ACC112 (cell line): ENCODE measurements at regions not wholly inside any gene's neighbourhood (a gene's known extent, or its start where the extent isn't known, plus 50 kb on each side); places are given as distances from the start of the nearest gene placed in this dataset.

Source experiments
- H2AFZ ChIP-seq: fragments of 200-600 bp; sonication (generic); one replicate; pipeline ENCODE4 v1.6.0; 2017; ENCODE audit warnings: antibody characterized with exemption, low read length; ENCODE audit not compliant: unreplicated experiment
- H3K27ac ChIP-seq: fragments of 200-600 bp; sonication (generic); 2 replicates; pipeline ENCODE4 v1.5.1; 2014; ENCODE audit warnings: low read depth, mild to moderate bottlenecking, antibody characterized with exemption, low read length, moderate library complexity
- H3K27me3 ChIP-seq: fragments of 200-600 bp; sonication (generic); 2 replicates; pipeline ENCODE4 v1.6.1; 2014; ENCODE audit warnings: mild to moderate bottlenecking, antibody characterized with exemption, low read length, moderate library complexity, mixed read lengths; ENCODE audit not compliant: insufficient read depth
- H3K36me3 ChIP-seq: fragments of 200-600 bp; sonication (generic); 2 replicates; pipeline ENCODE4 v1.6.1; 2016; ENCODE audit warnings: mild to moderate bottlenecking, antibody characterized with exemption, low read length, moderate library complexity, mixed read lengths; ENCODE audit not compliant: insufficient read depth
- H3K4me1 ChIP-seq: fragments of 200-600 bp; sonication (generic); one replicate; pipeline ENCODE4 v1.6.1; 2016; ENCODE audit warnings: low read length, mixed read lengths; ENCODE audit not compliant: insufficient read depth, unreplicated experiment, control insufficient read depth
- H3K4me3 ChIP-seq: fragments of 200-600 bp; sonication (generic); 2 replicates; pipeline ENCODE4 v1.5.1; 2014; ENCODE audit warnings: mild to moderate bottlenecking, low read depth, low read length
- H3K79me2 ChIP-seq: fragments of 200-600 bp; sonication (generic); one replicate; pipeline ENCODE4 v1.6.0; 2016; ENCODE audit warnings: low read length; ENCODE audit not compliant: control insufficient read depth, unreplicated experiment, insufficient read depth

DNA sequence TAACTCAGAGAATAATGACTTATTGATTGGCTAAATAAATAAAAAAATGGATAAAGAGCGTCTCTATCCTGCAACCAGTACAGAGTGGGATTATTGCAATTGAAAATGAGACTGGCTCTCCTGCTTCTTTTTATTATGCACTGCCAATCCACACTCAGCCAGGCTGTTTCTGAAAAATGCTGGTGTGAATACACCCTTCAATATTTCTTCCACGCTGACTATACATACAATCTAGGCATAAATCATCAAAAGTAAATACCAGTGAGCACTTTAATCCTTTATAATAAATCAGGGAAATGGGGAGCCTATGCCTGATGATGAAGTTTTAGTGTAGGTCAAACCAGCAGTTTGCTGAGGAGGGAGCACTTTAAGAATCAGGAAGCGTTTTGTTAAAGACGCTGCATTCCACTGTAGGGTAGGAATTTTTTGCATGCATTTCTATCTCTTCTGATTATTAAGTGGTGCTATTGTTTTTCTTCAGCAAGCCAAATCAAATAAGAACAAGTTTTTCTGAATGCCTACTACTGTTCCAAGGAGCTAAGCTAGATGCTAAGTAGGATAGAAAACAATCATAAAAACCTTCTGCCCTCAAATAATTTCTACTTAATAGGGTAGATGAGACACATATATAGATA, 781.5 kb downstream of the TBL1XR1 start:
- no peaks in the 10 kb centered on the region for H3K79me2 ChIP-seq
- no peaks in the 10 kb centered on the region for H3K36me3 ChIP-seq
- no peaks in the 10 kb centered on the region for H3K27me3 ChIP-seq
- no peak overlapping the region for H2AFZ ChIP-seq
- H3K27ac ChIP-seq, result no peak overlapping the region
- H3K4me1 ChIP-seq, result no peaks in the 10 kb centered on the region
- no peak overlapping the region for H3K4me3 ChIP-seq

DNA sequence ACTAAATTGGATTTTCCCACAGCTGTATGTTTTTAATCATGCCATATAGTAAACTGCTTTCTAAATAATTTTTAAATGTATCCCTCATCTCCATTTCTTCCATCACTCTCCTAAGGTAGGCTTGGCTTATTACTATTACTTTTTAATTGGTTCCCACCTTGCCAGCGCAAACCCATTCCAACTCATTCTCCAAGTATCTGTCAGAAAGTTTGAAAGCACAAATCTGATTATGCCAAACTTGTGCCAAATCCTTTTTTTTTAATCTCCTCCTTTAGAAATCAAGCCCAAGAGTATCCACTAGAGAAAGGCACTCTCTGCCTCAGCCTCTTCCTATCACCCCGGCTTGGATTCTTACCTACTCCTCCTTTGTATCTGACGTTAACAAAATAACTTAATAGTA, 784.5 kb downstream of the TBL1XR1 start:
- Histone ChIP-seq H2AFZ (no peak overlapping the region), H3K27me3 (no peaks in the 10 kb centered on the region), H3K79me2 (no peaks in the 10 kb centered on the region), H3K27ac (no peak overlapping the region), H3K36me3 (no peaks in the 10 kb centered on the region), H3K4me3 (no peak overlapping the region), H3K4me1 (no peaks in the 10 kb centered on the region)

- Histone ChIP-seq H3K4me3 (no peak overlapping the region), H3K4me1 (no peaks in the 10 kb centered on the region), H3K27ac (no peak overlapping the region), H2AFZ (no peak overlapping the region), H3K36me3 (no peaks in the 10 kb centered on the region), H3K27me3 (no peaks in the 10 kb centered on the region), H3K79me2 (no peaks in the 10 kb centered on the region)
Measured at GRCh38 chr3:176403531-176403930, 793.8 kb downstream of the TBL1XR1 start.

DNA sequence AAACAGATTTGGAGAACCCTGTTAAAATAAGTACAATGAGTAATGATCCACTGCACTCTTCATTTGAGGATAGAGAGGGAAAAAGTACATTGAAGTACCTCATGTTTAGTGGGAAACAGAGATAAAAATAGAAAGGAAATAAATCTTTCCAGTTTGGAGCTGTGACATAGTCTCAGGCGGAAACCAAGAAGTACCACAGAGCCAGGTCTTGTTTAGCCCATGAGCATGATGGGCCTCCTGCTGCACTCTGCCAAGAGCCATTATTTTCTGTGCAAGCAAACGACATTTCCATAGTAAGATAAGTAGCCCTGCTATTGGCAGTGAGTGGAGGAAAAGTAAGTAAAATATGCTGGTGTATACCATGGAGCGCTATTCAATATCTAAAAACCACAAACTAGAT, 796.1 kb downstream of the TBL1XR1 start:
- Histone ChIP-seq H3K4me1 (no peaks in the 10 kb centered on the region), H3K27ac (no peak overlapping the region), H3K79me2 (no peaks in the 10 kb centered on the region), H3K36me3 (no peaks in the 10 kb centered on the region), H3K27me3 (no peaks in the 10 kb centered on the region), H3K4me3 (no peak overlapping the region), H2AFZ (no peak overlapping the region)

GRCh38 chr3:176399193-176399592, 798.1 kb downstream of the TBL1XR1 start:
- Histone ChIP-seq H3K27ac (no peak overlapping the region), H3K27me3 (no peaks in the 10 kb centered on the region), H3K79me2 (no peaks in the 10 kb centered on the region), H3K36me3 (no peaks in the 10 kb centered on the region), H3K4me3 (no peak overlapping the region), H2AFZ (no peak overlapping the region), H3K4me1 (no peaks in the 10 kb centered on the region)

GRCh38 chr3:176395240-176395639, 802.0 kb downstream of the TBL1XR1 start:
- no peaks in the 10 kb centered on the region for H3K79me2 ChIP-seq
- no peaks in the 10 kb centered on the region for H3K4me1 ChIP-seq
- no peak overlapping the region for H2AFZ ChIP-seq
- no peak overlapping the region for H3K4me3 ChIP-seq
- H3K27me3 ChIP-seq, result no peaks in the 10 kb centered on the region
- no peaks in the 10 kb centered on the region for H3K36me3 ChIP-seq
- H3K27ac ChIP-seq, result no peak overlapping the region

DNA sequence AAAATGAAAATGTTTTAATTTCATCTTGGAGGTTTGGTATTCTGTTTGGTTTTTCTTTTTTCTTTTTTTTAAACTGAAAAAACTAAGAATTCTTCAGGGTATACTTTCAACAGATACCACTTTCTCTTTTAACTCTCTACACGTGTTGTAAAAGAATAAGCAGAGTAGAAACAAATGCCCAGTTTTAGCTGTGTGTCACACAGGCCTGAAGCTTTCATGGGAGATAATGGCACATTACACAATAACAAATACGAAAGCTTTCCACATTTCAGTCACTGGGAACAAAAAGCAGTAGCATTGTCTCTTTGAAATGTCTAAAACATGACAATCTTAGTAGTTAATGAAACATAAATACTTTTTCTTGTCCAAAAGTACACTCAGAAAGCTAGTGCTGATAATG, 818.5 kb downstream of the TBL1XR1 start:
- Histone ChIP-seq H3K27me3 (no peaks in the 10 kb centered on the region), H3K27ac (no peak overlapping the region), H3K4me3 (no peak overlapping the region), H3K4me1 (no peaks in the 10 kb centered on the region), H2AFZ (no peak overlapping the region), H3K79me2 (no peaks in the 10 kb centered on the region), H3K36me3 (no peaks in the 10 kb centered on the region)

GRCh38 chr3:176376531-176376930, 820.8 kb downstream of the TBL1XR1 start:
- H3K36me3 ChIP-seq, result no peaks in the 10 kb centered on the region
- H3K79me2 ChIP-seq, result no peaks in the 10 kb centered on the region
- H3K27me3 ChIP-seq, result no peaks in the 10 kb centered on the region
- no peak overlapping the region for H3K27ac ChIP-seq
- no peak overlapping the region for H3K4me3 ChIP-seq
- H2AFZ ChIP-seq, result no peak overlapping the region
- H3K4me1 ChIP-seq, result no peaks in the 10 kb centered on the region

DNA sequence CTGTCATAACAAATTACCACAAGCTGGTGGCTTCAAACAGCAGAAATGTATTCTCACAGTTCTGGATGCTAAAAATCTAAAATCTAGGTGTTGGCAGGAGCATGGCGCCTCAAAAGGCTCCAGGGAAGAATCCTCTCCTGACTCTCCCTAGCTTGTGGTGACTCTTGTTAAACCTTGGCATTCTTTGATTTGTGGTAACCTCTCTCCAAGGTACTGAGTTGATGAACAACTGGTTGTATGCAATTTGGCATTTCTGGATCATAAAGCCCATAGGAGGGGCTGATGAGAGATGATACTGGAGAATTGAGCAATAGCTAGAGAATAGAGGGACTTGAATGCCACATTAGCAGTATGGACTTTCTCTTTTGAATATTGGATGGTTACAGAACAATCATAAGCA, 821.8 kb downstream of the TBL1XR1 start:
- Histone ChIP-seq H3K36me3 (no peaks in the 10 kb centered on the region), H3K79me2 (no peaks in the 10 kb centered on the region)

DNA sequence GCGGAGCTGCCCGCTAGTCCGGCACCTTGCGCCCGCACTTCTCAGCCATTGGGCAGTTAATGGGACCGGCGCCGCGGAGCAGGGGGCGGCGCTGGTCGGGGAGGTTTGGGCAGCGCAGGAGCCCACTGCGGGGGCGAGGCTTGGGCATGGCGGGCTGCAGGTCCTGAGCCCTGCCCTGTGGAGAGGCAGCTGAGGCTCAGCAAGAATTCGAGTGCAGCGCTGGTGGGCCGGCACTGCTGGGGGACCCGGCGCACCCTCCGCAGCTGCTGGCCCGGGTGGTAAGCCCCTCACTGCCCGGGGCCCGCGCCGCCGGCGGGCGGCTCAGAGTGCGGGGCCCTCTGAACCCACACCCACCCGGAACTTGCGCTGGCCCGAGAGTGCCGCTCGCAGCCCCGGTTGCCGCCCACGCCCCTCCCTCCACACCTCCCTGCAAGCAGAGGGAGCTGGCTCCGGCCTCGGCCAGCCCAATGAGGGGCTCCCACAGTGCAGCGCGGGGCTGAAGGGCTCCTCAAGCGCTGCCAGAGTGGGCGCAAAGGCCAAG, 835.0 kb downstream of the TBL1XR1 start:
- Histone ChIP-seq H3K4me1 (no peaks in the 10 kb centered on the region), H3K27ac (no peak overlapping the region), H3K4me3 (no peak overlapping the region), H3K36me3 (no peaks in the 10 kb centered on the region), H2AFZ (no peak overlapping the region), H3K79me2 (no peaks in the 10 kb centered on the region), H3K27me3 (no peaks in the 10 kb centered on the region)

More for the DNA sequence above, 821.8 kb downstream of the TBL1XR1 start:
- H2AFZ ChIP-seq, result no peak overlapping the region
- no peaks in the 10 kb centered on the region for H3K4me1 ChIP-seq
- no peak overlapping the region for H3K4me3 ChIP-seq
- no peaks in the 10 kb centered on the region for H3K27me3 ChIP-seq
- no peak overlapping the region for H3K27ac ChIP-seq

DNA sequence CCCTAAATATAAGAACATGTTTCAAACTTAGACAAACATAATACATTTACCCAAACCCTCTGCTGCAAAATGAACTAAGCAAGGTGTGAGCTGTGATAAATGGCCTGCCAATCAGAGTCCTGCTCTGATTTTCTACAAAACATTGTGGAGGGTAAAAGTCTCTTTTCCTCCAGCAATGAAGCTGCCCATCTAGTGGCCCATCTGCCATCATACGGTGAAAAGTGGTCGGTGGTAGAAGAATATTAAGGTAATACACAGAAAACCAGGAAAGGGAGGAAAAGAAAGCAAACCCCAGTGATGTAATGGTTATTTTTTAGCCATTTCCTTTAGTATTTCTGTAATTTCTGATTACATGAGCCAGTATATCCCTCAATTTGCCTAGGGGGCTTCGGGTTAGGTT, 838.1 kb downstream of the TBL1XR1 start:
- Histone ChIP-seq H3K27me3 (no peaks in the 10 kb centered on the region), H3K4me3 (no peak overlapping the region), H3K27ac (no peak overlapping the region), H3K36me3 (no peaks in the 10 kb centered on the region), H3K79me2 (no peaks in the 10 kb centered on the region), H3K4me1 (no peaks in the 10 kb centered on the region), H2AFZ (no peak overlapping the region)
